OCI-LY3 (cell line): ENCODE measurements at regions not wholly inside any gene's neighbourhood (a gene's known extent, or its start where the extent isn't known, plus 50 kb on each side); places are given as distances from the start of the nearest gene placed in this dataset.

Experiments
- CTCF ChIP-seq: fragments of 200-600, 300-600 bp; sonication (generic); IDR thresholded peaks from 2 replicates; pipeline ENCODE4 v1.5.1; 2014; ENCODE audit warnings: antibody characterized with exemption, low read length, low read depth
- EZH2phosphoT487 ChIP-seq: fragments of 200-600 bp; shearing (Covaris generic); IDR thresholded peaks from 2 replicates; pipeline ENCODE4 v1.6.1; 2018; ENCODE audit warnings: antibody characterized with exemption, mixed run types, low read depth

DNA sequence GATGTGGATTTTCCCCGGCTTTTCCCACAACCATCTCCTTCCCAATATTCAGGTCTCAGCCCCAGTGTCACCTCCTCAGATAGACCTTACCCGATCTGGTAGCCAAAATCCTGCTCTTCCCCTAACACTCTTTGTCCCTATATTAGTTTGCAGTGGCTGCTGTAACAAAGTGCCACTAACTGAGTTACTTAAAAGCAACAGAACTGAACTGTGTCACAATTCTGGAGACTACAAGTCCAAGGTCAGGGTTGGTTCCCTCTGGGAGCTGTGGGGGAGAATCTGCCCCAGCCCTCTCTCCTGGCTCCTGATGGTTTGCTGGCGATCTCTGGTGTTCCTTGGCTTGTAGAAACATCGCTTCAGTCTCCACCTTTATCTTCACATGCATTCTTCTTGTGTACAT, 64.0 kb downstream of the NENF start:
- TF ChIP-seq EZH2phosphoT487, result no peak
- TF ChIP-seq CTCF, result no peak
